ENCODE measurements at regions not wholly inside any gene's neighbourhood (a gene's known extent, or its start where the extent isn't known, plus 50 kb on each side); places are given as distances from the start of the nearest gene placed in this dataset.

- Mint-ChIP-seq H3K27me3 (peaks cover 0 to 5% of the 10 kb centered on the region in 2 donors), H3K4me1 (peaks cover 5 to 13% (median 6%) of the 10 kb centered on the region in 3 donors), H3K9me3 (no peaks in the 10 kb centered on the region), H3K27ac (peak overlapping the region in 1 of 8 donors; percentile 9), H3K36me3 (peaks cover 0 to 11% (median 1%) of the 10 kb centered on the region in 3 donors), H3K4me3 (peak overlapping the region in 1 of 7 donors; percentile 10)
- H3K9me3 ChIP-seq (ENCODE audit: low read length): no peaks in the 10 kb centered on the region
- H3K36me3 ChIP-seq (ENCODE audit: insufficient read depth, low read length): no peaks in the 10 kb centered on the region
- H3K27ac ChIP-seq (ENCODE audit: low read depth, low read length): no peak overlapping the region
- no peak overlapping the region for H3K4me3 ChIP-seq (ENCODE audit: low read length)
- ChIA-PET POLR2A (no interaction called here), CTCF (no interaction called here)
- H3K27me3 ChIP-seq (ENCODE audit: insufficient read depth, low read length, poor library complexity, severe bottlenecking): no peaks in the 10 kb centered on the region
- H3K4me1 ChIP-seq (ENCODE audit: insufficient read depth, low read length): no peaks in the 10 kb centered on the region
- DNase-seq: peak in 1 of 5 donors; percentile 5
Observed at GRCh38 chr1:232398823-232399222, 231.1 kb downstream of the SIPA1L2 start.

DNA sequence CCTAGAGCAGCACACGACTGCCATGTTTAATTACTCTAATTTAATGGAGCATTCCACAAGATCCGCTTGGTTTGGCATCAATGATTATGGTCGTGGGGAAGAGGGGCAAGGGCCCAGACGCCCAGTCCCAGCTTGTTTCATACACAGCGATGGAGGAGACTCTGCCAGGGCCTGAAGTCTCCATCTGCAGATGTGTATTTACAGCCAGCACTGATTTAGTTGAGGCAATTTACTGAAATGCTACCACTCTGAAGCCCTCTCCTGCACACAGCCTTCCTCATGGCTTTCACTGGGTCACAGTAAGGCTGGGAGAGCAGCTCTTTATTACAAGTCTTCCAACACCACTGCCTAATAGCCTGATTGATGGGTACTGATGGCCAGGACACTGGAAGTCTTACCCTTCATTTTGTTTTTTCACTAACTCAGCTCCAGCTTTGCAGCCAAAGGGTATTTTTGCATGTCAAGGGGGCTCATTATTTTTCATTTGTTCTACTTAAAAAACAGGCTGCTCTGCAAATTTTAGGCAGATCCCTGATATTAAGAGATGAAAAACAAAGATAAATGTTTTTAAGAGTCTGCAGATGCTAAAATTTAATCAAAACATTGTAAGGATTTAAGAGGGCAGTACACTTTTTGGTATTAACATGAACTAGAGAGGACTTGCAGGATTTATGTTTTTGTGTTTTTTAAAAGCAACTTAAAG lies 236.3 kb downstream of the SIPA1L2 start:
- Histone ChIP-seq H3K27me3 (ENCODE audit: insufficient read depth, low read length, poor library complexity, severe bottlenecking) (no peaks in the 10 kb centered on the region), H3K9me3 (ENCODE audit: low read length) (no peaks in the 10 kb centered on the region), H3K4me3 (ENCODE audit: low read length) (no peak overlapping the region), H3K27ac (ENCODE audit: low read depth, low read length) (no peak overlapping the region), H3K4me1 (ENCODE audit: insufficient read depth, low read length) (no peaks in the 10 kb centered on the region), H3K36me3 (ENCODE audit: insufficient read depth, low read length) (no peaks in the 10 kb centered on the region)
- Mint-ChIP-seq H3K4me3 (no peak overlapping the region), H3K9me3 (no peaks in the 10 kb centered on the region), H3K27ac (peak overlapping the region in 3 of 8 donors; percentile 19 to 58 (median 34)), H3K4me1 (peaks cover 5 to 7% (median 6%) of the 10 kb centered on the region in 3 donors), H3K27me3 (peaks cover 0 to 5% of the 10 kb centered on the region in 2 donors), H3K36me3 (peaks cover 0 to 2% (median 0%) of the 10 kb centered on the region in 3 donors)
- ChIA-PET POLR2A (no interaction called here), CTCF (no interaction called here)
- no peak for DNase-seq

GRCh38 chr1:232393010-232393409 lies 236.9 kb downstream of the SIPA1L2 start:
- Mint-ChIP-seq H3K27me3 (peaks cover 3 to 6% of the 10 kb centered on the region in 2 donors), H3K4me1 (peaks cover 5 to 6% (median 6%) of the 10 kb centered on the region in 3 donors), H3K9me3 (no peaks in the 10 kb centered on the region), H3K36me3 (no peaks in the 10 kb centered on the region), H3K4me3 (no peak overlapping the region), H3K27ac (no peak overlapping the region)
- Histone ChIP-seq H3K4me1 (ENCODE audit: insufficient read depth, low read length) (no peaks in the 10 kb centered on the region), H3K27me3 (ENCODE audit: insufficient read depth, low read length, poor library complexity, severe bottlenecking) (no peaks in the 10 kb centered on the region), H3K27ac (ENCODE audit: low read depth, low read length) (no peak overlapping the region), H3K36me3 (ENCODE audit: insufficient read depth, low read length) (no peaks in the 10 kb centered on the region), H3K9me3 (ENCODE audit: low read length) (no peaks in the 10 kb centered on the region), H3K4me3 (ENCODE audit: low read length) (no peak overlapping the region)
- CTCF ChIA-PET: no interaction called here
- DNase-seq: no peak
- POLR2A ChIA-PET: no interaction called here

DNA sequence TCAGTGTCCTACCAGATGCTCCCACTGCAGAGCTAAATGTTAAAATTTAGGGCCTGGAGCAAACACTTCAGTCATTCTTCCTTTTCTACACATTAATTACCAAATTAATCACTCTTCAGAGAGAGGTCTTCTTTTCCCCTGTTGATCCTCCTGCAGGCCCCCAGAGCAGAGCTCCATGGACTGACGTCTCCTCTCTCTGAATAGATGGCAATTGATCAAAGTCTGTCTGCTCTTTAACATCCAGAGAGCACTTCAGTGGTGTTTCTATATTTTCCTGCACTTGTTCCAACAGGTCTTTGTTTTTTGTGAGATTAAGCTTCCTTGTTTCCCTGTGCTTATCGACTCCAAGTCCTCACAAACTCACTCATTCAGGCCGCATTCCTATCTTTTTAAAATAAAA lies 239.3 kb downstream of the SIPA1L2 start:
- ChIA-PET POLR2A (no interaction called here), CTCF (no interaction called here)
- Mint-ChIP-seq H3K27me3 (peaks cover 3 to 8% of the 10 kb centered on the region in 2 donors), H3K27ac (no peak overlapping the region), H3K4me3 (no peak overlapping the region), H3K36me3 (no peaks in the 10 kb centered on the region), H3K9me3 (no peaks in the 10 kb centered on the region), H3K4me1 (peaks cover 5 to 6% (median 6%) of the 10 kb centered on the region in 3 donors)
- no peak overlapping the region for H3K27ac ChIP-seq (ENCODE audit: low read depth, low read length)
- H3K36me3 ChIP-seq (ENCODE audit: insufficient read depth, low read length): no peaks in the 10 kb centered on the region
- no peaks in the 10 kb centered on the region for H3K4me1 ChIP-seq (ENCODE audit: insufficient read depth, low read length)
- H3K9me3 ChIP-seq (ENCODE audit: low read length): no peaks in the 10 kb centered on the region
- no peak overlapping the region for H3K4me3 ChIP-seq (ENCODE audit: low read length)
- H3K27me3 ChIP-seq (ENCODE audit: insufficient read depth, low read length, poor library complexity, severe bottlenecking): no peaks in the 10 kb centered on the region
- no peak for DNase-seq

DNA sequence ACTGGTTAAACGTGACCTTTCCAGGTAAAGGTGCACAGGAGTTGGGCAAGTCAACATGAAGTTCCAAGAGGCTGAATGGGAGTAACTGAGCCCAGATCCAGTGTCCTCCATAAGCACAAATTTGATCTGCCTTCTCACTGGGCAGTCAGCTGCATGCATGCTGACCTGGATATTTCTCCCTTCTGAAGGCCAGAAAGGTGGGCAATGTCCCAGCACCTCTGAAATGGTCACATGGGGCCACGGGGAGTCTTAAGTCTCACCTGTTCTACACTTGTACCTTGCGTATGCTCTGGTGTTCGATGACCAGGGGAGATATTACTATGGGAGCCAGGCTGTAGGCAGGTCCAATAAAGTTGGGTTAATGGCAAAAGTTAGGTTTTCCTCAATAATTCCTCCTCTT lies 240.2 kb downstream of the SIPA1L2 start:
- Mint-ChIP-seq H3K27me3 (peaks cover 7 to 8% of the 10 kb centered on the region in 2 donors), H3K4me1 (peaks cover 5 to 6% (median 6%) of the 10 kb centered on the region in 3 donors), H3K36me3 (no peaks in the 10 kb centered on the region), H3K4me3 (no peak overlapping the region), H3K9me3 (no peaks in the 10 kb centered on the region), H3K27ac (no peak overlapping the region)
- H3K27ac ChIP-seq (ENCODE audit: low read depth, low read length): no peak overlapping the region
- ChIA-PET POLR2A (no interaction called here), CTCF (no interaction called here)
- H3K4me1 ChIP-seq (ENCODE audit: insufficient read depth, low read length): no peaks in the 10 kb centered on the region
- no peak overlapping the region for H3K4me3 ChIP-seq (ENCODE audit: low read length)
- no peak for DNase-seq
- H3K9me3 ChIP-seq (ENCODE audit: low read length): no peaks in the 10 kb centered on the region
- no peaks in the 10 kb centered on the region for H3K27me3 ChIP-seq (ENCODE audit: insufficient read depth, low read length, poor library complexity, severe bottlenecking)
- H3K36me3 ChIP-seq (ENCODE audit: insufficient read depth, low read length): no peaks in the 10 kb centered on the region

- no peak overlapping the region for H3K4me3 ChIP-seq (ENCODE audit: low read length)
- no peak for DNase-seq
- no peaks in the 10 kb centered on the region for H3K4me1 ChIP-seq (ENCODE audit: insufficient read depth, low read length)
- Mint-ChIP-seq H3K27ac (no peak overlapping the region), H3K27me3 (peaks cover 7 to 9% of the 10 kb centered on the region in 2 donors), H3K4me3 (no peak overlapping the region), H3K9me3 (no peaks in the 10 kb centered on the region), H3K4me1 (no peaks in the 10 kb centered on the region), H3K36me3 (no peaks in the 10 kb centered on the region)
- CTCF ChIA-PET: no interaction called here
- no peaks in the 10 kb centered on the region for H3K36me3 ChIP-seq (ENCODE audit: insufficient read depth, low read length)
- POLR2A ChIA-PET: interaction anchor here (0.7 kb wide), 1 partner anchor 212 kb away, joined by 9 read pairs; no protein-coding TSS in a partner anchor
- H3K27me3 ChIP-seq (ENCODE audit: insufficient read depth, low read length, poor library complexity, severe bottlenecking): no peaks in the 10 kb centered on the region
- no peaks in the 10 kb centered on the region for H3K9me3 ChIP-seq (ENCODE audit: low read length)
- no peak overlapping the region for H3K27ac ChIP-seq (ENCODE audit: low read depth, low read length)
Observed at GRCh38 chr1:232388363-232388762, 241.6 kb downstream of the SIPA1L2 start.

- Mint-ChIP-seq H3K4me1 (no peaks in the 10 kb centered on the region), H3K27me3 (peaks cover 7 to 9% of the 10 kb centered on the region in 2 donors), H3K36me3 (no peaks in the 10 kb centered on the region), H3K27ac (no peak overlapping the region), H3K4me3 (no peak overlapping the region), H3K9me3 (no peaks in the 10 kb centered on the region)
- CTCF ChIA-PET: no interaction called here
- no peak for DNase-seq
- no peak overlapping the region for H3K4me3 ChIP-seq (ENCODE audit: low read length)
- no peaks in the 10 kb centered on the region for H3K36me3 ChIP-seq (ENCODE audit: insufficient read depth, low read length)
- POLR2A ChIA-PET: no interaction called here
- H3K4me1 ChIP-seq (ENCODE audit: insufficient read depth, low read length): no peaks in the 10 kb centered on the region
- H3K27ac ChIP-seq (ENCODE audit: low read depth, low read length): no peak overlapping the region
- no peaks in the 10 kb centered on the region for H3K9me3 ChIP-seq (ENCODE audit: low read length)
- no peaks in the 10 kb centered on the region for H3K27me3 ChIP-seq (ENCODE audit: insufficient read depth, low read length, poor library complexity, severe bottlenecking)
Observed at GRCh38 chr1:232386721-232387510, 243.0 kb downstream of the SIPA1L2 start.

DNA sequence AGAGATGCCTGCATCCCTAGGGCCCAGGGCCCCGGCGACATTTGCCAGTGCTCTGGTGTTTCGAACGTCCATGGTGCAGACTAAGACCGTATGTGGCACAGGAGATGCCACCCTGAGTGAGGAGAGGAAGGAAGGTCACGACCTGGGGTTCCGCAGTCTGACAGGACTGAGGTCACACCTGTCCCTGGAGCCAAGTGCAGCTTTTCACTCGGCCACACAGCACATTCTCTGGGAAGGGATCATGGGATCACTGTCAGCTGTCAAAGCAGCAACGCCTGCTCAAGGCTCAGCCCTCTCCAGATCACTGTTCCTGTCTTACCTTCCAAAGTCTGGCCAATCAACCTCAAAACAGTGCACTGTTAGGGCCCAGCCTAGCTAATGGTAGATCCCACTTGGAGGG lies 243.6 kb downstream of the SIPA1L2 start:
- DNase-seq: no peak
- no peaks in the 10 kb centered on the region for H3K36me3 ChIP-seq (ENCODE audit: insufficient read depth, low read length)
- Mint-ChIP-seq H3K27me3 (peaks cover 11 to 13% of the 10 kb centered on the region in 2 donors), H3K27ac (no peak overlapping the region), H3K36me3 (no peaks in the 10 kb centered on the region), H3K4me3 (no peak overlapping the region), H3K9me3 (no peaks in the 10 kb centered on the region), H3K4me1 (no peaks in the 10 kb centered on the region)
- H3K9me3 ChIP-seq (ENCODE audit: low read length): no peaks in the 10 kb centered on the region
- no peak overlapping the region for H3K27ac ChIP-seq (ENCODE audit: low read depth, low read length)
- no peaks in the 10 kb centered on the region for H3K27me3 ChIP-seq (ENCODE audit: insufficient read depth, low read length, poor library complexity, severe bottlenecking)
- H3K4me1 ChIP-seq (ENCODE audit: insufficient read depth, low read length): no peaks in the 10 kb centered on the region
- CTCF ChIA-PET: no interaction called here
- no peak overlapping the region for H3K4me3 ChIP-seq (ENCODE audit: low read length)
- POLR2A ChIA-PET: no interaction called here

All from CD8-positive, alpha-beta memory T cell (primary cell).